Motor neuron (in vitro differentiated cells): ENCODE measurements at regions not wholly inside any gene's neighbourhood (a gene's known extent, or its start where the extent isn't known, plus 50 kb on each side); places are given as distances from the start of the nearest gene placed in this dataset.

Experiments
- ATAC-seq, 8 experiments: fragments of 200-7000 bp; cut with Tn5 transposase; replicated peaks in 6 of 8; 2 replicates each; pipeline ENCODE4 v1.8.0; 2021; ENCODE audit warnings: mild to moderate bottlenecking in 8 of 8, moderate library complexity in 8 of 8
- H3K27ac ChIP-seq, 2 donors: fragments of 250-450 bp; sonication (Bioruptor Pico); 2 replicates each; pipeline ENCODE4 v1.9.0; 2021; ENCODE audit warnings: antibody characterized with exemption in 2 of 2, mild to moderate bottlenecking in 2 of 2, moderate library complexity in 1 of 2
- H3K4me1 ChIP-seq, 2 donors: fragments of 250-450 bp; sonication (Bioruptor Pico); replicated peaks in 1 of 2; 2 replicates each; pipeline ENCODE4 v1.6.1; 2021; ENCODE audit warnings: antibody characterized with exemption in 2 of 2, mild to moderate bottlenecking in 2 of 2, moderate library complexity in 1 of 2
- H3K4me3 ChIP-seq, 5 donors: fragments of 250-450 bp; sonication (Bioruptor Pico); 2 replicates each; pipeline ENCODE4 v1.9.0; 2021; ENCODE audit warnings: antibody characterized with exemption in 5 of 5, mild to moderate bottlenecking in 5 of 5, moderate library complexity in 4 of 5
- WGBS, 10 experiments: fragments of 450-650 bp; shearing (Covaris generic); methylation state at CpG; one replicate each; pipeline ENCODE4 v1.0.0; 2022; 5-methylcytosine and 5-hydroxymethylcytosine counted together
- in situ Hi-C, 9 experiments: fragments of 400-800 bp; cut with MboI; loops; one replicate each; pipeline ENCODE4 v1.15.0; 2021; ENCODE audit warnings: low sequenced_read_pairs in 9 of 9, low pct_unique_long_range_greater_than_20kb in 2 of 9; ENCODE audit not compliant: unreplicated experiment in 9 of 9

DNA sequence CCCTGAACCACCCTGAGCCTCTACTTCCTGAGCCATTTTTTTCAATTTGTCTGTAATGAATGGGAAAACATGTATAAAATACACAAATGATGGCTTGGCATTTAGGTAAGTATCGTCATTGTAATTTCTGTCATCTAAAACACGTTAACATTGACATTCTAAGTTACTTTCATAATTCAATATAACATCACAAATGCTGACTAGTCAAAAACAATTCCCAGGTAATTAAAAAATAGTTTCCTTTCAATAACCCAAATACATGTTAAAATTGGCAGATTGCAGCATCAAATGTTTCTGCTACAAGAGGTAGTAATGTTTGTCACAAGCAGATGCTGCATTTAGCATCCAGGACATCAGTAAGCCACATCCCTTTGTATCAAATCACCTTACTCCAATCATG lies 776.4 kb downstream of the KCTD16 start:
- ATAC-seq: no peak
- peaks cover 10 to 13% of the 10 kb centered on the region in 2 donors for H3K4me1 ChIP-seq
- H3K4me3 ChIP-seq: no peak overlapping the region
- H3K27ac ChIP-seq: no peak overlapping the region
- in situ Hi-C loops: no loop called here
- 0 to 100% (median 88%) methylated on average over 1 to 2 of the region's 2 CpGs for WGBS, 10 experiments

DNA sequence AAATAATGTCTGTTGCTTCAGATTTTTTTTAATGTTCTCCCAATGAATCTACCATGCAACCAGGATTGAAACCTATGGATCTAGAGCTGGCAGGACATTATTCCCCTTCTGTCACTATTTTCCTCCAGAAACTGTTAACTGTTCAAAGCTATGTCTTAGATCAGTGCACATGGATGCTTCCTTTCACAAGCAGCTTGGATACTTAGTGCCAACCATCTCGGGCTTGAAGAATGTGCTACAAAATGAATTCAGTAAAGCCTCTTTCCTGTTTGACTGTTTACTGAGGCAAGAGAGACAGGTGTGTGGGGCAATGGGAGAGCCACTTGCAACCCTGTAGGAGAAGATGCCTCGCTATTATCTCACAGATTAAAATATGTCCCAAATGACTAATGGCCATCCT lies 774.8 kb downstream of the KCTD16 start:
- no peak overlapping the region for H3K4me3 ChIP-seq
- 0 to 23% (median 7%) methylated on average over 1 to 2 of the region's 2 CpGs; no CpG with 5 or more reads in 2 of the 10 experiments for WGBS, 10 experiments
- H3K4me1 ChIP-seq: peaks cover 10 to 13% of the 10 kb centered on the region in 2 donors
- in situ Hi-C loops: no loop called here
- no peak overlapping the region for H3K27ac ChIP-seq
- ATAC-seq: peak in 3 of 8 experiments; percentile 17 to 78 (median 24)

DNA sequence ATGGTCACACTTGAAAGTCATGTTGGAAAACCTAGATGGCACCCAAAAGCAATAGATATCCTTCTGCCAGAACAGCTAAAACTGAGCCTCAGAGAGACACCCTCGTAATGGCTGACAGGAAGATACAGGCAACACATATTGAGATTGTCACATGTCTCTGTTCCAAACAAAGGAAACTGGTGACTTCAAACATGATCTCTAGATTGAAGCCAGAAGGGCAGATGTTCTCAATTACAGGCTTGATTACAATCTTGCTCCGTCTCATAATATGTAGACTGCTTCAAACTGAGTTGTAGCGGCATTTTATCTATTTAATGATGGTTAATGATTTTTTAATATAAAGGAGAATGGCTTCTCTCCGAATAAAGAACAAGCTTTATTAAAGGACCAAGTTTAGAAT lies 774.3 kb downstream of the KCTD16 start:
- Histone ChIP-seq H3K4me1 (peaks cover 10 to 13% of the 10 kb centered on the region in 2 donors), H3K4me3 (no peak overlapping the region), H3K27ac (no peak overlapping the region)
- WGBS, 10 experiments: 7 to 93% (median 68%) methylated on average over 1 to 4 of the region's 4 CpGs
- in situ Hi-C loops: no loop called here
- ATAC-seq: peak in 2 of 8 experiments; percentile 25 to 42

DNA sequence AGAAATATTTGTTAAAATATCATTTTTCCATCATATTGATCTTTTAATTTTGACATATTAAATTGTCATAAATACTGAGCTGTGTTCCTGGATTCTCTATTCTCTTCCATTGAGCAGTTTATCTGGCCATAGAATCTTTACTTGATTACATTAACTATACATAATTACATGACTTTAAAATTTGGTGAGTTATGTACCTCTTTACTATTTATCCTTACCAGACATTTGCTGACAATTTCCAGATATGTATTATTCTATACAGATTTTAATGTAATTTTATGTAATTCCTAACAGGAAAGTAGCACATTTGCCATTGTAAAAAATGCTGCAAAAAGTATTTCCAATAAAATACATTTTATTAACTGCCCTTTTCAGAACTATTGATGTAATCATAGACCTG lies 770.3 kb downstream of the KCTD16 start:
- no peak overlapping the region for H3K4me3 ChIP-seq
- no peak overlapping the region for H3K27ac ChIP-seq
- in situ Hi-C loops: no loop called here
- no peak for ATAC-seq
- peaks cover 10 to 13% of the 10 kb centered on the region in 2 donors for H3K4me1 ChIP-seq

DNA sequence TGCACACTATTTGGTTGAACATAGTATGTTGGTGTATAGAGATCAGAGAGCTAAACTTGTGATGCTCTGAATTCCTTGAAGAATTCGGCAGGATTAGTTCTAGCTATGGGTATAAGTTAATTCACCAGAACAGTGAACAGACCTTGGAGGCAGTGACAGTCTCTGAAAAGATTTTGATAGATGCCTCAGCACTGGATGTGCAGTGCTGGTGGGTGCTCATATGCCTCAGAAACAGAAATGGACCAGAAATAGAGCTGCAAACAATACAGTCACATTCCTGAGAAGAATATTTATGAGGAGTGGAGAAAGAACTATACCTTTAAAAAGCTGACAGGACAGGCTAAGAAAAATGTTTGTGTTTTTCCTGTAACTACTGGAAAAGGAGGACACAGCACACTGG lies 747.7 kb downstream of the KCTD16 start:
- peak in 4 of 8 experiments; percentile 26 to 70 (median 46) for ATAC-seq
- no peak overlapping the region for H3K4me3 ChIP-seq
- H3K27ac ChIP-seq: no peak overlapping the region
- H3K4me1 ChIP-seq: no peaks in the 10 kb centered on the region
- 0 to 88% (median 79%) methylated on average over 1 of the region's 1 CpG; no CpG with 5 or more reads in 3 of the 10 experiments for WGBS, 10 experiments
- in situ Hi-C loops: no loop called here

DNA sequence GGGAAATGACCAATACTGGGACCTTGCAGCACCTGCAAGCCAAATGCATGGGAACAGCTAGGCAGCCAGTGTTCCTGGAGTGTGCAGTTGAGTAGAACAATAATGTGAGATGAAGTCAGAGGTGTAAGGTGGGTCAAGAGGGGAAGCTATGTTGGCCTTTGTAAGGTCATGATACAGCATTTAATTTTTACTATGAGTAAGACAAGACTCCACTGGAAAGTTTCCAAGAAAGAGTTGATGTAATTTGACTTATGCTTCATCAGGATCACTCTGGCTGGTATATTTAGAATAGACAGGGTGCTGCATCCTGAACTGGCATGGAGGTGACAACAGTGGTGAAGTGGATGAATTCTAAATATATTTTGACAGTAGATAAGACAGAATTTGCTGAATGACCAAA lies 744.8 kb downstream of the KCTD16 start:
- no peaks in the 10 kb centered on the region for H3K4me1 ChIP-seq
- in situ Hi-C loops: no loop called here
- H3K27ac ChIP-seq: no peak overlapping the region
- ATAC-seq: no peak
- H3K4me3 ChIP-seq: no peak overlapping the region

DNA sequence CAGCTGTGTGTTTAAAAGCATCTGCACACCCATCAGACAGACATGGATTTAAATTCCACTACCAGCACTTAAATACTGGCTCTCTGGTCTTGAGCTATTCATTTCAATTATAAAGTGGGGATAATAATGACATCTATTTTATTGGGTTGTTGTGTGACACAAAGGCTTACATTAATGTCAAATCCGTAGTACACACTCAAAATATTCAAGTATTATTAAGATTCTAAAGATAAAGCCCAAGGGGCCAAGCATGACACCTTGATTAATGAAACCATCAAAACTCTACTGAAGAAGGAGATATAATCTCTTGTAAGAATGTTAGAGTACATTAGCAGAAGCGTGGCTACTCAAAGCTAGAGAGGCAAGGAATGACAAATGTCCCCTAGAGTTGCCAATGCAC lies 743.0 kb downstream of the KCTD16 start:
- Histone ChIP-seq H3K4me1 (no peaks in the 10 kb centered on the region), H3K27ac (no peak overlapping the region), H3K4me3 (no peak overlapping the region)
- ATAC-seq: no peak
- in situ Hi-C loops: no loop called here
- WGBS, 10 experiments: 0 to 88% (median 75%) methylated on average over 1 to 2 of the region's 2 CpGs; no CpG with 5 or more reads in 2 of the 10 experiments

DNA sequence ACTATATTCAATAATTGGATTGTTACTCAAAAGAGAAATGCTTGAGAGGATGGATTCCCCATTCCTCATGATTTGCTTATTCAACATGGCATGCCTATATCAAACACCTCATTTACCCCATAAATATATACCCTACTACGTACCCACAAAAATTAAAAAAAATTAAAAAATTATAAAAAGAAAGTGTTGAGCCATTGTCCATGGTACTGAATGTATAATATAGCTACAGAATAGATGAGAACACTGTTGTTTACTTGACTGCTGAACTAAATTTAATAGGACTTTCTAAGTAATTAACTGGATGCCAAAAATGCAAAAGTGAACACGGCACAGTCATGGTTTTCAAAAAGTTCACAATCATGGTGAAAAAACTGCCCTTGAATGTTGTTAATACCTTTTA lies 725.8 kb downstream of the KCTD16 start:
- no peak for ATAC-seq
- in situ Hi-C loops: no loop called here
- H3K27ac ChIP-seq: no peak overlapping the region
- no peaks in the 10 kb centered on the region for H3K4me1 ChIP-seq
- 0 to 93% (median 74%) methylated on average over 1 to 2 of the region's 2 CpGs for WGBS, 10 experiments
- H3K4me3 ChIP-seq: no peak overlapping the region

DNA sequence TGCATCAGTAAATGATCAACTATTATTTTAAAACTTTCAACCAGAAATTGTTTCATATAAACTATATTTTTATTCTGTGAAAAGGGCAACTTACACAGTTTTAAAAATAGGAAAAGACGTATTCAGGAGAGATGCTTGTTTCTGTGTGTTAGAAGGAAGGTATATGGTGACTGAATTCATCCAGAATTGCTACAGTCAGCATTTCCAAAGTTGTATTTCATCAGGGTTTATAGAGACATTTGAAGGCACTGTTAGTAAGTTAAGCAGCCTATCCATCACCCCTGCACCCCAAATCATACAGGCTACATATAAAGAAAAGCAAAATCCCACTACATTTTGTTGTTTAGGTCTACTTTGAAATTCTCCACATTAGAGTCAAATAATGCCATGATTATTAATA lies 716.0 kb downstream of the KCTD16 start:
- in situ Hi-C loops: no loop called here
- ATAC-seq: no peak
- Histone ChIP-seq H3K27ac (no peak overlapping the region), H3K4me3 (no peak overlapping the region), H3K4me1 (no peaks in the 10 kb centered on the region)
- whole genome bisulfite sequencing, 10 experiments: 0 to 100% (median 75%) methylated on average over 1 of the region's 1 CpG; no CpG with 5 or more reads in 1 of the 10 experiments

DNA sequence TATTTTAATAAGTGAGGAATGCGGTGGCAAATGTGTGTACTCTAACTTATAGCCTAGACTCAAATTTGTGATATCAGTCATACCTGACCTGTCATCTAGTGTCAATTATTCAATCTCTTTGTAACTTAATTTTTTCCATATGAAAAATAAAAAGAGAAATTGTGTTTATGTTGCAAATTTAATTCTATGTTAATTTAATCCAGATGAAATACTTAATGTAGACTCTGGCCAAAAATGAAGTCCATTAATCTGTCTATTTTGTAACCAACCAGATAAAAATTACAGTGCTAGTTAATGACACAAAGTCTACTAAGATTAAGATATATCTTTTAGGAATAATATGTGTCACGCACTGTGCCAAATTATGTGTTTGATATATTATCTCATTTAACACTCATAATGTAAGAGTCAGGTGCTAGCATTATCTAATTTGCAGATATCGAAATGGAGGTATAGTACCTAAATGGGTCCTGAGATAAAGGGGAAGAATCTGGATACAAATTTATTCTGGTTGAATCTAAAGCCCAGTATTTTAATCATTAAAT lies 712.1 kb downstream of the KCTD16 start:
- WGBS, 10 experiments: 3 to 97% (median 85%) methylated on average over 2 to 3 of the region's 3 CpGs
- ATAC-seq: no peak
- Histone ChIP-seq H3K4me3 (no peak overlapping the region), H3K27ac (no peak overlapping the region), H3K4me1 (no peaks in the 10 kb centered on the region)
- in situ Hi-C loops: no loop called here

DNA sequence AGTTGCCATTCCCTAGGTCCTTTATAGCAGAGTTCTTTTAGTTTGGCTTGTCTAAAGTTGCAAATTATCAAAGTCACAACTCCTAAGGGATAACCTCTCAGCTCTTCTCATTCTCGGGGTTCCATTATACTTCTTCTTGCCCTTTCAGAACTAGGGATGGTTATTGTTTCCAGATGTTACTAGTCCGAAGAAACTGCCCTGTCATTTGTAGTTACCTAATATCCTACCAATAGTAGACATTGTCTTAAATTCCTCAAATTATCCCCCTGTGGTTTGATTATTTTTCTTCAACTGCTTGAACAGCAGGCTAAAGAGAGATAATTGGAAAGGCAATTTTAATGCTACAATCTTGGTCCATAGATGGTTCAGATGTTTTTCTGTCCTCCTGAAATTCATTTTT lies 709.8 kb downstream of the KCTD16 start:
- no peak for ATAC-seq
- H3K27ac ChIP-seq: no peak overlapping the region
- no peaks in the 10 kb centered on the region for H3K4me1 ChIP-seq
- WGBS, 10 experiments: 0 to 100% (median 72%) methylated on average over 1 to 2 of the region's 2 CpGs; no CpG with 5 or more reads in 2 of the 10 experiments
- no peak overlapping the region for H3K4me3 ChIP-seq
- in situ Hi-C loops: no loop called here

DNA sequence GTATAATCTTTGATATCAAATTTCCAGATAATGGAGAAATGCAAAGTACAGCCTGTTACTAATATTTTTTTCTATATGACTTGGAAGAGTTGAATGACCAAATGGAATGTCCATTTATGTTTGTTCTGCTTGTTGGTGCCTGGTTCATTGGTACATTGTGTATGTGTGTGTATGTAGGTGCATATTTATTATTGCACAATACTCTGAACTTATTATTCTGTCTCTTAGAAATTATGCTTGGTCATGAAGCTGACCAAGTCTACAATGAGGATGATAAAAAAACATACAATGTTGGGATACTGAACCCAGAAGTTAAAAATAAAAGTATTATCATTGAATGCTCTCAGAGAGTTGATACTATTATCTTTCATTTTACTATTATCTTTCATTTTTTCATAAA lies 706.3 kb downstream of the KCTD16 start:
- no peak for ATAC-seq
- Histone ChIP-seq H3K4me3 (no peak overlapping the region), H3K27ac (no peak overlapping the region), H3K4me1 (no peaks in the 10 kb centered on the region)
- in situ Hi-C loops: no loop called here

DNA sequence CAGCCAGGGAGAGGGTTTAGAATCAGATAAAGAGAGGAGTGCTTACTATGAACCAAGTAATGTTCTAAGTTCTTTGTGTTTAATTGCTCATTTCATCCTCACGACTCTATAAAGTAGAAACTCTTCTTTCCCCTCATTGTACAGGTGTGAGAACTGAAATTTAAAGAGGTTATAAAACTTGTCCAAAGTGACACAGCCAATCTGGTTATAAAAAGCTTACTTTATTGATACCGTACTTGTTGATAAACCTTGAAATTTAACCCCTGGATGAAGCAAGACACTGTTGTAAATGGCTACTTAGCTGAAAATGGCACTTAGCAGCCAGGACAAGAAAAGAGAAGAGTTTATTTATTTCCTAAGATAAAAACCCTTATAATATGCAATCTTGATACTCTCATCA lies 702.4 kb downstream of the KCTD16 start:
- Histone ChIP-seq H3K4me3 (no peak overlapping the region), H3K27ac (no peak overlapping the region), H3K4me1 (no peaks in the 10 kb centered on the region)
- in situ Hi-C loops: no loop called here
- WGBS, 10 experiments: 0 to 93% (median 14%) methylated on average over 1 to 2 of the region's 2 CpGs; no CpG with 5 or more reads in 3 of the 10 experiments
- no peak for ATAC-seq

DNA sequence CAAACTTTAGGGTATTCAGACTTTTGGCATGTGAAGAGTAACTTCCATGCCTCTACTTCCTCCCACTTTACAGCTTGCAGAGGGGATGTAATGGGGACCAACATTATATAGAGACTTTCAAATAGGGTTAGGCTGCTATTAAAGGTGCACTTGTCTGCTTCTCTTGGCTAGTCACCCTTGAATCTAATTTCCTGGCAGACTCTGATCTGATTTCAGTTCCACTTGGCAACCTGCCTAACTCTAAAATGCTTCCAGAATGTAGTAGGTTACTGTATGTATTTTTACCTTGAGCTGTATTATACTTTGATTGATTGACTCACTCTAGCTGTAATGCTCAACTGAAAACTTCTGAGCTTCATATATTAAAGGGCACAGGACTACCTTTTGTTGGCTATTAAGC lies 693.4 kb downstream of the KCTD16 start:
- Histone ChIP-seq H3K4me3 (no peak overlapping the region), H3K27ac (no peak overlapping the region), H3K4me1 (no peaks in the 10 kb centered on the region)
- ATAC-seq: no peak
- in situ Hi-C loops: no loop called here

DNA sequence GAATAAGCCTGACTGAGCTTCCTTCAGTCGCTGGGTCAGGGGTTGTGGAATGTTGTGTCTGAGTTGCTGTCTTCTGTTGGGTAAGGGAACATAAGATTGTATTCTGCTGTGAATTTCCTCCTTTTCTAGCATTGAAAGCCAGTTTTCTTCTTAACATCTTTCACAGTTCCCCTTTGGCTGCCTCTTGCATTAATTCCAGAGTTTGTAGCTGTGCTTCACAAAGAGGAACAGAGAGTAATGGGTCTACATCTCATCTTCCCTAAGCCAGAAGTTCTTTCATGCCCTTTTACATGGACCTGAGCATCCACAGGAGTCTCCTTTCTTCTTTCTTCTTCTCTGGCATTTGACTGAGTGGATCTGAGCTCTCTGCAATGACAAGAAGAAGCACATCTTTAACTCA lies 686.8 kb downstream of the KCTD16 start:
- no peak for ATAC-seq
- Histone ChIP-seq H3K4me1 (no peaks in the 10 kb centered on the region), H3K27ac (no peak overlapping the region), H3K4me3 (no peak overlapping the region)
- in situ Hi-C loops: no loop called here
- 17 to 100% (median 73%) methylated on average over 1 of the region's 1 CpG; no CpG with 5 or more reads in 6 of the 10 experiments for WGBS, 10 experiments
